OCI-LY3 (cell line): ENCODE measurements at regions not wholly inside any gene's neighbourhood (a gene's known extent, or its start where the extent isn't known, plus 50 kb on each side); places are given as distances from the start of the nearest gene placed in this dataset.

ENCODE experiments used
- CTCF ChIP-seq: fragments of 200-600, 300-600 bp; sonication (generic); IDR thresholded peaks from 2 replicates; pipeline ENCODE4 v1.5.1; 2014; ENCODE audit warnings: antibody characterized with exemption, low read length, low read depth
- EZH2phosphoT487 ChIP-seq: fragments of 200-600 bp; shearing (Covaris generic); IDR thresholded peaks from 2 replicates; pipeline ENCODE4 v1.6.1; 2018; ENCODE audit warnings: antibody characterized with exemption, mixed run types, low read depth

- TF ChIP-seq CTCF = no peak
- no peak for TF ChIP-seq EZH2phosphoT487
These were observed 74.1 kb upstream of the PRICKLE1 start for GRCh38 chr12:42663621-42664020.
